Body of pancreas (tissue), 4 donors: ENCODE measurements at regions not wholly inside any gene's neighbourhood (a gene's known extent, or its start where the extent isn't known, plus 50 kb on each side); places are given as distances from the start of the nearest gene placed in this dataset.

ENCODE experiments used
- ATAC-seq: fragments of 150-250 bp; one replicate; pipeline ENCODE4 v1.9.1; 2016
- DNase-seq, 4 donors: peaks; one replicate each; pipeline ENCODE4 v3.0.0-alpha.2; 2019
- H3K27ac ChIP-seq, 4 donors: fragments of 200-600 bp; sonication (generic); 1 replicate in 3 of 4; 2 replicates in 1 of 4; pipeline versions ENCODE4 v1.5.1 to v1.6.1; 2016 to 2019; ENCODE audit warnings: mild to moderate bottlenecking in 1 of 4, mixed read lengths in 1 of 4, moderate library complexity in 1 of 4
- H3K27me3 ChIP-seq, 2 donors: fragments of 200-600 bp; sonication (generic); one replicate each; pipeline ENCODE4 v1.6.0; 2016; ENCODE audit warnings: mild to moderate bottlenecking in 1 of 2
- H3K36me3 ChIP-seq, 2 donors: fragments of 200-600 bp; sonication (generic); replicated peaks in 1 of 2; 2 replicates each; pipeline ENCODE4 v1.5.1; 2016; ENCODE audit warnings: low read depth in 2 of 2; ENCODE audit not compliant: insufficient read depth in 1 of 2
- H3K4me1 ChIP-seq: fragments of 200-600 bp; sonication (generic); one replicate; pipeline ENCODE4 v1.6.0; 2016
- H3K4me3 ChIP-seq, 2 donors: fragments of 200-600 bp; sonication (generic); 1 replicate in 1 of 2; 2 replicates in 1 of 2; pipeline ENCODE4 v1.5.1; 2016 to 2019
- H3K9me3 ChIP-seq, 3 donors: fragments of 200-600 bp; sonication (generic); 1 replicate in 2 of 3; 2 replicates in 1 of 3; pipeline ENCODE4 v1.5.1; 2016
- POLR2A ChIP-seq, 3 donors: fragments of 450-650 bp; IDR thresholded peaks; one replicate each; pipeline ENCODE4 v1.6.1; 2016; ENCODE audit warnings: antibody characterized with exemption in 3 of 3, mild to moderate bottlenecking in 2 of 3
- WGBS, 2 donors: methylation state at CpG; one replicate each; pipeline ENCODE4 v1.1.5; 2017; 5-methylcytosine and 5-hydroxymethylcytosine counted together
- intact Hi-C: fragments of 100-400 bp; cut with DNase I; formaldehyde crosslinking; loops from one replicate; pipeline ENCODE4 v1.15.1; 2023
- TF ChIP-seq, protein P1 (sequence below), 7 experiments: fragments of 450-650 bp in 4 of 7; fragments of 200-600 bp in 3 of 7; sonication (generic) in 3 of 7; IDR thresholded peaks; one replicate each; pipeline ENCODE4 v1.5.1; 2016 to 2019; ENCODE audit warnings: antibody characterized with exemption in 7 of 7

DNA sequence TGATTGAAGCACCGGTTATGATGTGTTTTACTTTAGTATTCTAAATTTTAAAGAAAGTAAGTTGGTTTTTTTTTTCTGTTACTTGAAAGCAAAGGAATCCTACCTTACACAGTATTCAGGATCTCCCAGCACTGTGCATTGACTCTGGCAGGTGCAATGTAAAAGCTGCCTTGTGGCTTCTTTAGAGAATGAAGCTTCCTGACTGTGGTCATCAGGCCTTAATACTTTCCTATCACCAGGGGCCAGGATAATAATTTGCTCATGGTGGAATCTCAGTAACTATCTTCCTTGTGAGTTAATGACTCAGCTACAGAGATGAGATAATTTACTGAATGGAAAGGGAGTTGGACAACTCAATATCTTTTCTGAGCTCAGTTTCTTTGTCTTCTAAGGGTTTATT lies 435.5 kb upstream of the ZNF608 start:
- Histone ChIP-seq H3K9me3 (no peaks in the 10 kb centered on the region), H3K36me3 (no peaks in the 10 kb centered on the region), H3K4me3 (no peak overlapping the region), H3K27me3 (no peaks in the 10 kb centered on the region), H3K27ac (no peak overlapping the region), H3K4me1 (no peaks in the 10 kb centered on the region)
- 91 to 100% methylated on average over 1 of the region's 1 CpG for WGBS, 2 donors
- DNase-seq (no peak), ATAC-seq (no peak)
- no peak for TF ChIP-seq POLR2A (IDR thresholded peaks at IDR 0.05)
- TF ChIP-seq, protein P1, sequence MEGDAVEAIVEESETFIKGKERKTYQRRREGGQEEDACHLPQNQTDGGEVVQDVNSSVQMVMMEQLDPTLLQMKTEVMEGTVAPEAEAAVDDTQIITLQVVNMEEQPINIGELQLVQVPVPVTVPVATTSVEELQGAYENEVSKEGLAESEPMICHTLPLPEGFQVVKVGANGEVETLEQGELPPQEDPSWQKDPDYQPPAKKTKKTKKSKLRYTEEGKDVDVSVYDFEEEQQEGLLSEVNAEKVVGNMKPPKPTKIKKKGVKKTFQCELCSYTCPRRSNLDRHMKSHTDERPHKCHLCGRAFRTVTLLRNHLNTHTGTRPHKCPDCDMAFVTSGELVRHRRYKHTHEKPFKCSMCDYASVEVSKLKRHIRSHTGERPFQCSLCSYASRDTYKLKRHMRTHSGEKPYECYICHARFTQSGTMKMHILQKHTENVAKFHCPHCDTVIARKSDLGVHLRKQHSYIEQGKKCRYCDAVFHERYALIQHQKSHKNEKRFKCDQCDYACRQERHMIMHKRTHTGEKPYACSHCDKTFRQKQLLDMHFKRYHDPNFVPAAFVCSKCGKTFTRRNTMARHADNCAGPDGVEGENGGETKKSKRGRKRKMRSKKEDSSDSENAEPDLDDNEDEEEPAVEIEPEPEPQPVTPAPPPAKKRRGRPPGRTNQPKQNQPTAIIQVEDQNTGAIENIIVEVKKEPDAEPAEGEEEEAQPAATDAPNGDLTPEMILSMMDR (IDR thresholded peaks at IDR 0.05), result no peak
- intact Hi-C loops, result no loop called here

DNA sequence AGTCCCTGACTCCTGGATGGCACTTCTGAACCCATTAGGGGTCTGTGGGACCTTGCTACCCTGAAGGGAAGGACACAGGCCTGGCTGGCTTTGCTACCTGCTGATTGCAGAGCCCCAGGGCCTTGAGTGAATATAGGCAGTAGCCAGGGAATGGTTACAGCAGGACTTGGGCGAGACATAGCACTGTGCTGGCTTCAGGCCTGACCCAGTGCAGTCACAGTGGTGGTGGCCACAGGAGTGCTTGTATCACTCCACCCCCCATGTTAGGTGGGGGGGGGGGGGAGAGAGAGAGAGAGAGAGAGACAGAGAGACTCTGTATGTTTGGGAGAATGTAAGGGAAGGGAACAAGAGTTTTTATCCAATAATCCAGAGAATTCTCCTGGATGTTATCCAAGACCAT lies 439.3 kb upstream of the ZNF608 start:
- DNase-seq (no peak), ATAC-seq (no peak)
- Histone ChIP-seq H3K4me1 (no peaks in the 10 kb centered on the region), H3K27ac (no peak overlapping the region), H3K27me3 (no peaks in the 10 kb centered on the region), H3K4me3 (no peak overlapping the region), H3K36me3 (no peaks in the 10 kb centered on the region), H3K9me3 (no peaks in the 10 kb centered on the region)
- intact Hi-C loops, result no loop called here
- 82 to 83% methylated on average over 1 of the region's 1 CpG for WGBS, 2 donors
- TF ChIP-seq, protein P1 (IDR thresholded peaks at IDR 0.05), result no peak
- TF ChIP-seq POLR2A (IDR thresholded peaks at IDR 0.05), result no peak

DNA sequence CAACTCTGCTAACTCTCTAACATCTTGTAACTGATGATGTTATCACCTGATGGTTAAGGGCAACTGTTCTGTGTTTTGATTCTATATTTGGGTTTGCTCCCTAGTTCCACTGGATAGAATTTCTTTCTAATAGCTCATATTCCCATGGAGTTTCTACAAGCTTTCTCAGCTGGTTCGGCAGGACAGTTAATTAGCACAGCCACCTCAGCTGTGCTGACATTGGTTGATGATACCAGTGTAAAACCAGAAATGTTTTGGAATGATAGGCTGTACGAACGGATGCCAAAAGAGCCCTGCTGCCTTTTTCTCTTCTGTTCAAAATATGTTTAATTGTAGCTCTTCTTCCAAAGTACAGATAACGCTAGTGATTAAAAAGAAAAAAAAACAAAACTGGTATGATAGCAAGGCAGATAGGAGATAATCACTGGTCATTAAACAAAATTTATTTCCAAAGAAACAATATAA lies 440.5 kb upstream of the ZNF608 start:
- ATAC-seq (no peak), DNase-seq (no peak)
- intact Hi-C loops, result no loop called here
- TF ChIP-seq, protein P1 (IDR thresholded peaks at IDR 0.05), result no peak
- TF ChIP-seq POLR2A (IDR thresholded peaks at IDR 0.05), result no peak
- Histone ChIP-seq H3K4me1 (no peaks in the 10 kb centered on the region), H3K36me3 (no peaks in the 10 kb centered on the region), H3K9me3 (no peaks in the 10 kb centered on the region), H3K4me3 (no peak overlapping the region), H3K27me3 (no peaks in the 10 kb centered on the region), H3K27ac (no peak overlapping the region)
- WGBS, 2 donors, result 58 to 60% methylated on average over 4 of the region's 4 CpGs

- DNase-seq, result no peak
- Histone ChIP-seq H3K9me3 (no peaks in the 10 kb centered on the region), H3K4me1 (no peaks in the 10 kb centered on the region), H3K27ac (no peak overlapping the region), H3K36me3 (no peaks in the 10 kb centered on the region), H3K27me3 (no peaks in the 10 kb centered on the region), H3K4me3 (no peak overlapping the region)
- intact Hi-C loops, result no loop called here
- WGBS, 2 donors, result 75 to 90% methylated on average over 1 of the region's 1 CpG
- TF ChIP-seq, protein P1 (IDR thresholded peaks at IDR 0.05), result no peak
- TF ChIP-seq POLR2A (IDR thresholded peaks at IDR 0.05), result no peak
- no peak for ATAC-seq
Observed at GRCh38 chr5:125189531-125189941, 443.1 kb upstream of the ZNF608 start.

DNA sequence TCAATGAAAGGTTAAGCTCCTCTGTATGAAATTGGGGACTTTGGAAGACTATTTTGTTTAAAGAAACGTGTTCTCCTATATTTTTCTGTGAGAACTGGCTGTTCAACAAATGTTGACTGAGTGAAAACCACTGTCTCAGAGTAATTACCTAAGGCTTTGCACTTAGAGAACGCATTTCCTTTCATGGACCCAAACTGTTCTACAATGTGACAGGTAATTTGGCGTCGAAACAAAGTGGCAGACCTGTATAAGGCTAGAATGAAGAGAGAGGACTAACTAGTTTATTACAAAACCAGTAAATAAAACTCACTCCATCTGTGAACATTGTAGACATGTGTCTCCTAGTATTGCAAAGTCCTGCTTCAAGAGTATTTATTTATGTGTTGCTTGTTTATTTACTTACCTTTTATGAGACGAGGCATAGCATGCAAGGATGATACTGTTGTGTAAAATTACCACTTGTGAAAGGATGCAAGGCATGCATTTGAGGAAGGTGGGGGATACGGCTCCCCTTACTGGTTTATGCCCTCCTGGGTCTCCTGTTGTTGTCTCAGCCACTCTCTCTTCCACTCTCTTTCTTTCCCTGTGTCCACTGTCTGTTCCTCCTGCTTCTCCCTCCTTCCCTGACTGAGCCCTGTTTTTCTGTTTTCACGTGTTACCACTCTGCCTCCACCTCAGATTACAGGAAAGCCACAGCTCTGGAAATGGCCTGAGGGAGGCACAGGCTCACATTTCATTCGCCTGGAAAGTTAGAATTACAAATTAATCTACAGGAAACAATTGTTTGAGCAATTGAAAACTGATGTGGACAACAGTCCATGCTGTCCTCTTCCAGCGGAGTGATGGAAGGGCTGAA lies 444.0 kb upstream of the ZNF608 start:
- H3K27me3 ChIP-seq, result no peaks in the 10 kb centered on the region
- TF ChIP-seq POLR2A (IDR thresholded peaks at IDR 0.05), result no peak
- TF ChIP-seq, protein P1 (IDR thresholded peaks at IDR 0.05), result no peak
- no peaks in the 10 kb centered on the region for H3K9me3 ChIP-seq
- WGBS, 2 donors, result 69 to 73% methylated on average over 9 of the region's 9 CpGs
- ATAC-seq (no peak), DNase-seq (no peak)
- no peaks in the 10 kb centered on the region for H3K4me1 ChIP-seq
- H3K27ac ChIP-seq, result no peak overlapping the region
- intact Hi-C loops, result no loop called here
- no peaks in the 10 kb centered on the region for H3K36me3 ChIP-seq
- no peak overlapping the region for H3K4me3 ChIP-seq
